ENCODE measurements at regions not wholly inside any gene's neighbourhood (a gene's known extent, or its start where the extent isn't known, plus 50 kb on each side); places are given as distances from the start of the nearest gene placed in this dataset.
"Not testable (repeated sequence)": the region's sequence is repeated elsewhere in the genome, so short reads cannot be mapped to it uniquely, and the experiment has no call there.

- WGBS, 2 donors = 69 to 75% methylated on average over 13 to 15 of the region's 16 CpGs
- H3K27ac ChIP-seq; DNase-seq; H3K4me1 ChIP-seq; intact Hi-C loops (cut with DNase I); H3K9me3 ChIP-seq; H3K27me3 ChIP-seq; H3K36me3 ChIP-seq; ATAC-seq; H3K4me3 ChIP-seq; FAIRE-seq: not testable (repeated sequence)
Measured at GRCh38 chr7:73244782-73245311, 63.8 kb downstream of the NSUN5 start.

GRCh38 chr7:73234994-73235717 is 73.5 kb downstream of the NSUN5 start:
- WGBS, 2 donors = 0% methylated on average over 20 of the region's 72 CpGs; no CpG with 5 or more reads in 1 of the 2 donors
- intact Hi-C loops (cut with DNase I); H3K27me3 ChIP-seq; H3K9me3 ChIP-seq; H3K4me1 ChIP-seq; H3K36me3 ChIP-seq; H3K27ac ChIP-seq: not testable (repeated sequence)
- peak; percentile 94 to 98 (median 98) for ATAC-seq
- H3K4me3 ChIP-seq = peak overlapping the region in 1 of 4 donors; percentile 28
- peak; percentile 93 to 98 (median 96) for DNase-seq
- peak; percentile 71 for FAIRE-seq

- H3K4me1 ChIP-seq; H3K36me3 ChIP-seq; ATAC-seq; H3K27me3 ChIP-seq; FAIRE-seq; H3K4me3 ChIP-seq; H3K9me3 ChIP-seq; DNase-seq; intact Hi-C loops (cut with DNase I); H3K27ac ChIP-seq: not testable (repeated sequence)
- WGBS, 2 donors = 68 to 79% methylated on average over 14 of the region's 15 CpGs
Measured at GRCh38 chr7:73225745-73226144, 82.9 kb downstream of the NSUN5 start.

GRCh38 chr7:73221724-73222123 is 86.9 kb downstream of the NSUN5 start:
- H3K9me3 ChIP-seq; H3K4me3 ChIP-seq; H3K36me3 ChIP-seq; H3K27me3 ChIP-seq; intact Hi-C loops (cut with DNase I); H3K4me1 ChIP-seq; DNase-seq; ATAC-seq; FAIRE-seq; H3K27ac ChIP-seq: not testable (repeated sequence)
- WGBS, 2 donors = no CpG with 5 or more reads among the region's 6 CpGs

DNA sequence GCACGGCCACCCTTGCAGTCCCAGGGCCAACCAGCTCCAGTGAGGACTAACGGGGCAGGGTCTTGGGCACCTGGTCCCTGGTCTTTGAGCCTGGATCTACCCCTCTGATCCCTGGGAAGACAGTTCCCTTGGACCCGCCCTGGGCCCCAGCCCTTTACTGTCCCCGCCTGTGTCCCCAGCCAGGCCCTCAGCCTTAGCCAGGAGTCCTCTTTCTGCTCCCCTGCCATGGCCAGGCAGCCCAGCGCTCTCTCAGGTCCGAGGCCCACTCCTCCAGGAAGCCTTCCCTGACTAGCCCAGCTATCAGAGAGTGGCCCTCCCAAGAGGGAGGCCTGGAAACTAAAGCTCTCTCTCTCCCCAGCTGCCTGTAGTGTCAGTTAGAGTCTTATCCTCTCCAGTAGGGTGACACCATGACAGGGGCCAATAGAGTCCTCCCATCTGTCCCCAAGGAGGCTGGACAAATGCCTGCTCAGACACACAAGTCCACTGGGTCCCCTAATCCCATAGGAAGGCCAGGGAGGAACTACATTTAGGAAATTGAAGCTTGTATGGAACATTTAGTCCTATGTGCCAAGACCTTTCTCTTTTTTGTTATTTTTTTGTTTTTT is 87.8 kb downstream of the NSUN5 start:
- no CpG with 5 or more reads among the region's 6 CpGs for WGBS, 2 donors
- intact Hi-C loops (cut with DNase I); H3K9me3 ChIP-seq; H3K36me3 ChIP-seq; H3K27me3 ChIP-seq; H3K4me1 ChIP-seq; H3K27ac ChIP-seq; H3K4me3 ChIP-seq; FAIRE-seq; DNase-seq: not testable (repeated sequence)
- peak in 1 of 4 donors; percentile 19 for ATAC-seq

DNA sequence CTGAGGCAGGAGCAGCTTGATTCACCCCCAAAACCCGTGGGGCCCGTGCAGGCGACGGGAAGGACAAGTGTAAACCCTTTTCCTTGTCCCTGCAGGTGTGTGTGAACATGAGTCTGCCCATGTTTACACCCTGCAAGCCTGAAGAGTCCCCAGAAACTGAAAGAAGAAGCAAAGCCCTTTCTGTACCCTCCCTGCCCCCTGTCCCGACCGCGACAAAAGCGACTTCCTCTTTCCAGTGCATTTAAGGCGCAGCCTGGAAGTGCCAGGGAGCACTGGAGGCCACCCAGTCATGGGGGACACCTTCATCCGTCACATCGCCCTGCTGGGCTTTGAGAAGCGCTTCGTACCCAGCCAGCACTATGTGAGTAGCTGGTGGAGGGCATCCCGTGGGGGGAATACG is 88.3 kb downstream of the NSUN5 start:
- DNase-seq; H3K4me3 ChIP-seq; H3K9me3 ChIP-seq; H3K36me3 ChIP-seq; H3K27ac ChIP-seq; intact Hi-C loops (cut with DNase I); H3K4me1 ChIP-seq; H3K27me3 ChIP-seq; FAIRE-seq: not testable (repeated sequence)
- peak in 3 of 4 donors; percentile 14 to 79 (median 68) for ATAC-seq
- WGBS, 2 donors = no CpG with 5 or more reads among the region's 15 CpGs

- H3K4me3 ChIP-seq; DNase-seq; intact Hi-C loops (cut with DNase I); H3K27me3 ChIP-seq; H3K9me3 ChIP-seq; H3K36me3 ChIP-seq; H3K27ac ChIP-seq; FAIRE-seq; H3K4me1 ChIP-seq; ATAC-seq: not testable (repeated sequence)
- no CpG with 5 or more reads among the region's 2 CpGs for WGBS, 2 donors
Measured at GRCh38 chr7:73218802-73219201, 89.8 kb downstream of the NSUN5 start.

GRCh38 chr7:73216046-73216675 is 92.5 kb downstream of the NSUN5 start:
- H3K27ac ChIP-seq; FAIRE-seq; H3K9me3 ChIP-seq; intact Hi-C loops (cut with DNase I); H3K36me3 ChIP-seq; H3K27me3 ChIP-seq; H3K4me1 ChIP-seq; H3K4me3 ChIP-seq: not testable (repeated sequence)
- 72 to 84% methylated on average over 1 to 2 of the region's 10 CpGs for WGBS, 2 donors
- ATAC-seq (peak in 2 of 4 donors; percentile 13 to 27), DNase-seq (peak in 2 of 6 donors; percentile 1 to 6)

DNA sequence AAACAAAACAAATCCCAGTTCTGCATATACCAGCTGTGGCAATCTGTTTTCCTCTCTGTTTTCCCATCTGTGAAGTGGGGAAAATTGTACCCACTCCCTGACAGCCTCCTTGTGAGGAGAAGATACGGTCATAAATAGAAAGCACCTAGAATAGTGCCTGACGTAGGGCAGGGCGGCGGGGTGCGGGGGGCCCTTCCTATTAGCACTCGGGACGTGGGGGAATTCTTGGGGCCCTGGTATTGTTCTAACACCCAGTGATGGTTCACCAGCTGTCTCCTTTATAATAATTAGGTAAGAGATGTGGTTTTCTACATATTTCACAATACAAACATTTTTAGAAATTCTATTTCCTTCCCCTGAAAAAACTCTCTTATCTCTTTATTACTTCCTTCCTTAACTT is 93.4 kb downstream of the NSUN5 start:
- H3K4me1 ChIP-seq; DNase-seq; H3K4me3 ChIP-seq; H3K27ac ChIP-seq; H3K9me3 ChIP-seq; H3K27me3 ChIP-seq; FAIRE-seq; H3K36me3 ChIP-seq; intact Hi-C loops (cut with DNase I): not testable (repeated sequence)
- no CpG with 5 or more reads among the region's 7 CpGs for WGBS, 2 donors
- peak in 1 of 4 donors; percentile 8 for ATAC-seq

DNA sequence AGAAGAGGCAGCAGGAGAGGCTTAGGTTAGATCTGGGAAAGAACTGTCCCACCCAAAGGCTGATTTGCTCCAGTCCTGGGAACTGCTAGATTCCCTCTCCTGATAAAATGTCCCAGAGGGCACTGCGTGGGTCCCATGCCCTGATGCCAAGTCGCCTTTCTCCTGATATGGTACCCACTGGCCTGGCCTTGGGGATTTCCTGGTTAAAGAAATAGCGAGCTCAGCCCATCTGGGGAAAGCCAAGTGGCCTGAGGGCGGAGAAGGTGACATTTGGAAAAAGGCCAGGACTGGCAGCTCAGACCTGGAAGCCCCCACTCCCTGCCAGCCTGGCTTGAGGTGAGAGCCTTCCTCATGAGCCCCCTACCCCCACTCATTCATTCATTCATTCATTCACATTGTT is 94.2 kb downstream of the NSUN5 start:
- ATAC-seq = peak in 3 of 4 donors; percentile 20 to 61 (median 38)
- H3K27me3 ChIP-seq; H3K4me1 ChIP-seq; H3K9me3 ChIP-seq; FAIRE-seq; H3K4me3 ChIP-seq; H3K36me3 ChIP-seq; H3K27ac ChIP-seq; intact Hi-C loops (cut with DNase I): not testable (repeated sequence)
- peak in 3 of 6 donors; percentile 3 to 30 (median 28) for DNase-seq
- 35 to 36% methylated on average over 4 of the region's 4 CpGs for WGBS, 2 donors

DNA sequence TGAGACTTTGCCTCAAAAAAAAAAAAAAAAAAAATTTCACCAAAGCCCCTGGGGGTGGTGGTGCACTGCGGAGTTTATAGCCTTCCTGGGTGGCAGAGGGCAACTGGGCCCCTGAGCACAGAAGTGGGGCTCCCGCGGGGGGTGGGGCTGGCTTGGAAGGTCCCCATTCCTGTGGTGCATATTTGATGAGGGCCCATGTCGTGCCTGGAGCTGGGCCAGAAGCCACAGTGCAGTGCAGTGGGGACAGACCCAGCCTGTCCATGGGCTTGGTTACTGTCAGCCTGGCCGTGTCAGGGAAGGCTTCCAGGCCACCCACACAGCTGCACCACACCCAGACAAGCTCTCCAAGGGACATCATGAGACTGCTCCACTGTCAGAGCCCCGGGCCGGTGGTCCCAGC is 95.5 kb downstream of the NSUN5 start:
- ATAC-seq = peak; percentile 20 to 39 (median 27)
- H3K4me3 ChIP-seq; H3K36me3 ChIP-seq; H3K4me1 ChIP-seq; intact Hi-C loops (cut with DNase I); H3K9me3 ChIP-seq; FAIRE-seq; H3K27ac ChIP-seq; H3K27me3 ChIP-seq: not testable (repeated sequence)
- DNase-seq = peak in 2 of 6 donors; percentile 51 to 56
- 38 to 51% methylated on average over 3 to 4 of the region's 7 CpGs for WGBS, 2 donors

DNA sequence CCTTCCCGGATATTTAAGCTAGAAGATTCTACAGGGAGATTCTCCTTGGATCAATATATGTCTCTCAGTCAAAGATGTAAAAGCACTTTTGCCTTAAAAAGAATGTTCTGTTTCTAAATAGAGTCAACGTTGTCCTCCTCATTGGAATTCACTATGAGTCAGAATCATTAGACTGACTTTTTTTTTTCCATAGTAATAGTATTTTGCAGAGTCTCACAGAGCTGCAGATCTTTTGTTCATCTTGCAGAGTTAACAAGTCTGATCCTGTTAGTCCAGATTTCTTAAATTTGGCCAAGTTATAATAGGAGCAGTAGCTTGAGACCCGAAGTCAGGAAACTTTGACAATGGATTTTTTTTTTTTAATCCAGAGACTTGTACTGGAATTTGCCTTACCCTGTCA is 103.0 kb downstream of the NSUN5 start:
- H3K27ac ChIP-seq; intact Hi-C loops (cut with DNase I); H3K36me3 ChIP-seq; H3K9me3 ChIP-seq; H3K4me1 ChIP-seq; ATAC-seq; FAIRE-seq; H3K4me3 ChIP-seq; H3K27me3 ChIP-seq; DNase-seq: not testable (repeated sequence)
- WGBS, 2 donors = 57 to 59% methylated on average over 1 of the region's 3 CpGs
